Type B pancreatic cell (in vitro differentiated cells): ENCODE measurements at regions not wholly inside any gene's neighbourhood (a gene's known extent, or its start where the extent isn't known, plus 50 kb on each side); places are given as distances from the start of the nearest gene placed in this dataset.
A peak's percentile ranks its signal among the peaks of the same experiment; 100 is the strongest.

ENCODE experiments used
- DNase-seq: peaks from one replicate; pipeline ENCODE4 v3.0.0; 2021; ENCODE audit warnings: mixed read lengths; ENCODE audit not compliant: unreplicated experiment; ENCODE audit errors: extremely low spot score
- H3K27ac Mint-ChIP-seq: 2 replicates; pipeline ENCODE4 v1.8.0; 2021; ENCODE audit warnings: mild to moderate bottlenecking, mixed read lengths
- H3K27me3 Mint-ChIP-seq: 2 replicates; pipeline ENCODE4 v1.8.0; 2021; ENCODE audit warnings: mixed read lengths
- H3K36me3 Mint-ChIP-seq: 2 replicates; pipeline ENCODE4 v1.8.0; 2021; ENCODE audit warnings: mixed read lengths
- H3K4me1 Mint-ChIP-seq: one replicate; pipeline ENCODE4 v1.8.0; 2021; ENCODE audit warnings: mixed read lengths; ENCODE audit not compliant: unreplicated experiment
- H3K4me3 Mint-ChIP-seq: 2 replicates; pipeline ENCODE4 v1.8.0; 2021; ENCODE audit warnings: mild to moderate bottlenecking, mixed read lengths
- H3K9me3 Mint-ChIP-seq: 2 replicates; pipeline ENCODE4 v1.8.0; 2021; ENCODE audit warnings: mixed read lengths
- CTCF ChIP-seq: fragments of 200-600 bp; sonication (generic); conservative IDR thresholded peaks from 2 replicates; pipeline ENCODE4 v1.5.0; 2021; ENCODE audit warnings: antibody characterized with exemption, mild to moderate bottlenecking

- no peak for TF ChIP-seq CTCF
- Mint-ChIP-seq H3K36me3 (no peaks in the 10 kb centered on the region), H3K9me3 (no peaks in the 10 kb centered on the region)
These were observed 242.3 kb upstream of the MTNR1B start for GRCh38 chr11:92727123-92727522.

GRCh38 chr11:92727769-92728168 lies 241.7 kb upstream of the MTNR1B start:
- H3K27me3 Mint-ChIP-seq: no peaks in the 10 kb centered on the region
- H3K4me1 Mint-ChIP-seq: peaks cover 18% of the 10 kb centered on the region
- no peak overlapping the region for H3K4me3 Mint-ChIP-seq
- no peaks in the 10 kb centered on the region for H3K9me3 Mint-ChIP-seq
- no peak for DNase-seq
- H3K27ac Mint-ChIP-seq: no peak overlapping the region
- no peaks in the 10 kb centered on the region for H3K36me3 Mint-ChIP-seq
- no peak for TF ChIP-seq CTCF

More at GRCh38 chr11:92727123-92727522, 242.3 kb upstream of the MTNR1B start:
- H3K27ac Mint-ChIP-seq: no peak overlapping the region
- no peak for DNase-seq
- no peak overlapping the region for H3K4me3 Mint-ChIP-seq
- no peaks in the 10 kb centered on the region for H3K27me3 Mint-ChIP-seq
- H3K4me1 Mint-ChIP-seq: peaks cover 18% of the 10 kb centered on the region

GRCh38 chr11:92728628-92729027 lies 240.8 kb upstream of the MTNR1B start:
- TF ChIP-seq CTCF: no peak
- H3K27ac Mint-ChIP-seq: no peak overlapping the region
- no peak for DNase-seq
- H3K27me3 Mint-ChIP-seq: no peaks in the 10 kb centered on the region
- H3K4me1 Mint-ChIP-seq: peaks cover 18% of the 10 kb centered on the region
- no peaks in the 10 kb centered on the region for H3K9me3 Mint-ChIP-seq
- no peaks in the 10 kb centered on the region for H3K36me3 Mint-ChIP-seq
- H3K4me3 Mint-ChIP-seq: no peak overlapping the region

GRCh38 chr11:92735039-92735438 lies 234.4 kb upstream of the MTNR1B start:
- Mint-ChIP-seq H3K27me3 (no peaks in the 10 kb centered on the region), H3K4me1 (peaks cover 14% of the 10 kb centered on the region), H3K27ac (no peak overlapping the region), H3K36me3 (no peaks in the 10 kb centered on the region), H3K4me3 (no peak overlapping the region), H3K9me3 (no peaks in the 10 kb centered on the region)
- DNase-seq: no peak
- peak; percentile 63 for TF ChIP-seq CTCF

- peaks cover 19% of the 10 kb centered on the region for H3K4me1 Mint-ChIP-seq
- no peak for DNase-seq
- no peak for TF ChIP-seq CTCF
- no peak overlapping the region for H3K4me3 Mint-ChIP-seq
- H3K27ac Mint-ChIP-seq: no peak overlapping the region
- H3K9me3 Mint-ChIP-seq: peaks cover 3% of the 10 kb centered on the region
- H3K27me3 Mint-ChIP-seq: no peaks in the 10 kb centered on the region
- peaks cover 3% of the 10 kb centered on the region for H3K36me3 Mint-ChIP-seq
These were observed 231.2 kb upstream of the MTNR1B start for GRCh38 chr11:92738276-92738675.

- no peak overlapping the region for H3K27ac Mint-ChIP-seq
- H3K27me3 Mint-ChIP-seq: no peaks in the 10 kb centered on the region
- peaks cover 3% of the 10 kb centered on the region for H3K36me3 Mint-ChIP-seq
- peaks cover 19% of the 10 kb centered on the region for H3K4me1 Mint-ChIP-seq
- H3K4me3 Mint-ChIP-seq: no peak overlapping the region
- peaks cover 3% of the 10 kb centered on the region for H3K9me3 Mint-ChIP-seq
- no peak for DNase-seq
- TF ChIP-seq CTCF: no peak
These were observed 230.4 kb upstream of the MTNR1B start for GRCh38 chr11:92739041-92739440.
